Activated CD4-positive, alpha-beta memory T cell treated with anti-CD3 and anti-CD28 coated beads, Interleukin-2, amount 10 ng/mL, durations not matched to agents 7 days and 5 days (primary cell): ENCODE measurements at regions not wholly inside any gene's neighbourhood (a gene's known extent, or its start where the extent isn't known, plus 50 kb on each side); places are given as distances from the start of the nearest gene placed in this dataset.
"Not testable (repeated sequence)": the region's sequence is repeated elsewhere in the genome, so short reads cannot be mapped to it uniquely, and the experiment has no call there.

Experiments
- CTCF ChIA-PET: fragments of 350-600 bp; sonication (Branson Sonifier 250); formaldehyde crosslinking; loops from one replicate; lab custom pipeline; 2021; ENCODE audit warnings: antibody characterized with exemption, inconsistent platforms; lab: Charles Lee
- POLR2A ChIA-PET: fragments of 350-600 bp; sonication (Branson Sonifier 250); formaldehyde crosslinking; loops from one replicate; lab custom pipeline; 2021; ENCODE audit warnings: antibody characterized with exemption; lab: Charles Lee
- DNase-seq: peaks from one replicate; pipeline ENCODE4 v3.0.0-alpha.2; 2020
- H3K27ac Mint-ChIP-seq: one replicate; pipeline ENCODE4 v1.8.0; 2021; ENCODE audit warnings: mild to moderate bottlenecking, mixed read lengths
- H3K27me3 Mint-ChIP-seq: one replicate; pipeline ENCODE4 v1.8.0; 2021; ENCODE audit warnings: mixed read lengths
- H3K36me3 Mint-ChIP-seq: one replicate; pipeline ENCODE4 v1.8.0; 2021; ENCODE audit warnings: low read depth, mixed read lengths
- H3K4me1 Mint-ChIP-seq: one replicate; pipeline ENCODE4 v1.8.0; 2021; ENCODE audit warnings: mixed read lengths
- H3K4me3 Mint-ChIP-seq: one replicate; pipeline ENCODE4 v1.8.0; 2021; ENCODE audit warnings: mild to moderate bottlenecking, mixed read lengths
- H3K9me3 Mint-ChIP-seq: one replicate; pipeline ENCODE4 v1.8.0; 2021; ENCODE audit warnings: mixed read lengths

GRCh38 chr10:21423850-21424249 is 101.6 kb downstream of the SKIDA1 start:
- DNase-seq = no peak
- Mint-ChIP-seq H3K9me3 (no peaks in the 10 kb centered on the region), H3K27ac (no peak overlapping the region), H3K4me3 (no peak overlapping the region), H3K4me1 (peaks cover 7% of the 10 kb centered on the region), H3K27me3 (no peaks in the 10 kb centered on the region), H3K36me3 (no peaks in the 10 kb centered on the region)
- ChIA-PET CTCF (no interaction called here), POLR2A (no interaction called here)

GRCh38 chr10:21423338-21423737 is 102.1 kb downstream of the SKIDA1 start:
- H3K4me1 Mint-ChIP-seq = peaks cover 7% of the 10 kb centered on the region
- no peak overlapping the region for H3K27ac Mint-ChIP-seq
- ChIA-PET CTCF (no interaction called here), POLR2A (no interaction called here)
- H3K36me3 Mint-ChIP-seq = no peaks in the 10 kb centered on the region
- H3K27me3 Mint-ChIP-seq = no peaks in the 10 kb centered on the region
- DNase-seq = no peak
- no peak overlapping the region for H3K4me3 Mint-ChIP-seq
- H3K9me3 Mint-ChIP-seq = no peaks in the 10 kb centered on the region

- H3K4me1 Mint-ChIP-seq = peaks cover 2% of the 10 kb centered on the region
- ChIA-PET POLR2A (no interaction called here), CTCF (no interaction called here)
- DNase-seq = no peak
- no peak overlapping the region for H3K27ac Mint-ChIP-seq
- no peaks in the 10 kb centered on the region for H3K27me3 Mint-ChIP-seq
- H3K36me3 Mint-ChIP-seq = no peaks in the 10 kb centered on the region
- no peak overlapping the region for H3K4me3 Mint-ChIP-seq
- H3K9me3 Mint-ChIP-seq = no peaks in the 10 kb centered on the region
Measured at GRCh38 chr10:21421794-21422193, 103.7 kb downstream of the SKIDA1 start.

GRCh38 chr10:21421016-21421415 is 104.5 kb downstream of the SKIDA1 start:
- Mint-ChIP-seq H3K4me3 (no peak overlapping the region), H3K27me3 (no peaks in the 10 kb centered on the region), H3K4me1 (peaks cover 2% of the 10 kb centered on the region), H3K36me3 (no peaks in the 10 kb centered on the region), H3K27ac (no peak overlapping the region), H3K9me3 (no peaks in the 10 kb centered on the region)
- no peak for DNase-seq
- ChIA-PET CTCF (no interaction called here), POLR2A (no interaction called here)

GRCh38 chr10:21418981-21419576 is 106.4 kb downstream of the SKIDA1 start:
- POLR2A ChIA-PET, DNase-seq, CTCF ChIA-PET, H3K27me3 Mint-ChIP-seq, H3K4me1 Mint-ChIP-seq, H3K9me3 Mint-ChIP-seq, H3K27ac Mint-ChIP-seq, H3K36me3 Mint-ChIP-seq, H3K4me3 Mint-ChIP-seq: not testable (repeated sequence)

GRCh38 chr10:21417172-21417712 is 108.2 kb downstream of the SKIDA1 start:
- H3K9me3 Mint-ChIP-seq = no peaks in the 10 kb centered on the region
- DNase-seq = no peak
- peaks cover 2% of the 10 kb centered on the region for H3K4me1 Mint-ChIP-seq
- H3K27me3 Mint-ChIP-seq = no peaks in the 10 kb centered on the region
- ChIA-PET CTCF (no interaction called here), POLR2A (no interaction called here)
- no peaks in the 10 kb centered on the region for H3K36me3 Mint-ChIP-seq
- no peak overlapping the region for H3K27ac Mint-ChIP-seq
- no peak overlapping the region for H3K4me3 Mint-ChIP-seq

- ChIA-PET CTCF (interaction anchor here (0.9 kb wide), 1 partner anchor 12 kb away, joined by 4 read pairs; no protein-coding TSS in a partner anchor), POLR2A (no interaction called here)
- DNase-seq = no peak
- no peaks in the 10 kb centered on the region for H3K9me3 Mint-ChIP-seq
- H3K27ac Mint-ChIP-seq = no peak overlapping the region
- peaks cover 4% of the 10 kb centered on the region for H3K27me3 Mint-ChIP-seq
- H3K4me3 Mint-ChIP-seq = no peak overlapping the region
- H3K4me1 Mint-ChIP-seq = no peaks in the 10 kb centered on the region
- no peaks in the 10 kb centered on the region for H3K36me3 Mint-ChIP-seq
Measured at GRCh38 chr10:21413680-21414079, 111.8 kb downstream of the SKIDA1 start.

GRCh38 chr10:21413268-21413667 is 112.2 kb downstream of the SKIDA1 start:
- ChIA-PET POLR2A (no interaction called here), CTCF (interaction anchor here (0.9 kb wide), 1 partner anchor 12 kb away, joined by 4 read pairs; no protein-coding TSS in a partner anchor)
- Mint-ChIP-seq H3K27me3 (peaks cover 4% of the 10 kb centered on the region), H3K9me3 (no peaks in the 10 kb centered on the region), H3K36me3 (no peaks in the 10 kb centered on the region), H3K27ac (no peak overlapping the region), H3K4me3 (no peak overlapping the region), H3K4me1 (no peaks in the 10 kb centered on the region)
- no peak for DNase-seq

GRCh38 chr10:21406595-21407193 is 118.8 kb downstream of the SKIDA1 start:
- peaks cover 3% of the 10 kb centered on the region for H3K27me3 Mint-ChIP-seq
- ChIA-PET POLR2A (no interaction called here), CTCF (no interaction called here)
- DNase-seq = no peak
- no peaks in the 10 kb centered on the region for H3K9me3 Mint-ChIP-seq
- H3K27ac Mint-ChIP-seq = no peak overlapping the region
- peaks cover 12% of the 10 kb centered on the region for H3K4me1 Mint-ChIP-seq
- no peak overlapping the region for H3K4me3 Mint-ChIP-seq
- H3K36me3 Mint-ChIP-seq = no peaks in the 10 kb centered on the region

- Mint-ChIP-seq H3K36me3 (no peaks in the 10 kb centered on the region), H3K4me1 (peaks cover 12% of the 10 kb centered on the region), H3K9me3 (no peaks in the 10 kb centered on the region), H3K27me3 (no peaks in the 10 kb centered on the region), H3K27ac (no peak overlapping the region), H3K4me3 (no peak overlapping the region)
- ChIA-PET CTCF (no interaction called here), POLR2A (no interaction called here)
- DNase-seq = no peak
Measured at GRCh38 chr10:21405981-21406380, 119.5 kb downstream of the SKIDA1 start.

GRCh38 chr10:21403256-21404015 is 122.0 kb downstream of the SKIDA1 start:
- ChIA-PET POLR2A (no interaction called here), CTCF (no interaction called here)
- no peaks in the 10 kb centered on the region for H3K9me3 Mint-ChIP-seq
- H3K36me3 Mint-ChIP-seq = no peaks in the 10 kb centered on the region
- no peak overlapping the region for H3K4me3 Mint-ChIP-seq
- H3K27me3 Mint-ChIP-seq = no peaks in the 10 kb centered on the region
- no peak overlapping the region for H3K27ac Mint-ChIP-seq
- DNase-seq = no peak
- H3K4me1 Mint-ChIP-seq = peaks cover 12% of the 10 kb centered on the region

- Mint-ChIP-seq H3K4me3 (no peak overlapping the region), H3K9me3 (no peaks in the 10 kb centered on the region), H3K27me3 (no peaks in the 10 kb centered on the region), H3K36me3 (no peaks in the 10 kb centered on the region), H3K4me1 (peaks cover 12% of the 10 kb centered on the region), H3K27ac (no peak overlapping the region)
- DNase-seq = no peak
- POLR2A ChIA-PET = no interaction called here
- CTCF ChIA-PET = no interaction called here
Measured at GRCh38 chr10:21402606-21403083, 122.8 kb downstream of the SKIDA1 start.

- H3K27ac Mint-ChIP-seq = no peak overlapping the region
- H3K36me3 Mint-ChIP-seq = no peaks in the 10 kb centered on the region
- ChIA-PET POLR2A (no interaction called here), CTCF (interaction anchor here (1.0 kb wide), 1 partner anchor 12 kb away, joined by 4 read pairs; no protein-coding TSS in a partner anchor)
- no peak for DNase-seq
- H3K9me3 Mint-ChIP-seq = no peaks in the 10 kb centered on the region
- H3K4me3 Mint-ChIP-seq = no peak overlapping the region
- H3K4me1 Mint-ChIP-seq = no peaks in the 10 kb centered on the region
- no peaks in the 10 kb centered on the region for H3K27me3 Mint-ChIP-seq
Measured at GRCh38 chr10:21401196-21401595, 124.3 kb downstream of the SKIDA1 start.
